RWPE2 (cell line): ENCODE measurements at regions not wholly inside any gene's neighbourhood (a gene's known extent, or its start where the extent isn't known, plus 50 kb on each side); places are given as distances from the start of the nearest gene placed in this dataset.
A peak's percentile ranks its signal among the peaks of the same experiment; 100 is the strongest.

Source experiments
- ATAC-seq: fragments of 200-7000 bp; cut with Tn5 transposase; 3 replicates; pipeline ENCODE4 v1.9.1; 2021; ENCODE audit warnings: low read depth
- DNase-seq: peaks from one replicate; pipeline ENCODE4 v3.0.0-alpha.2; 2020; ENCODE audit warnings: low spot score
- H3K27ac ChIP-seq: fragments of 450-650 bp; 2 replicates; pipeline ENCODE4 v1.5.1; 2017; ENCODE audit warnings: mild to moderate bottlenecking; ENCODE audit not compliant: poor library complexity, severe bottlenecking
- H3K27me3 ChIP-seq: fragments of 250-450 bp; sonication (Bioruptor Pico); 2 replicates; pipeline ENCODE4 v1.5.1; 2021; ENCODE audit warnings: mild to moderate bottlenecking, moderate library complexity; ENCODE audit not compliant: insufficient read depth, poor library complexity, severe bottlenecking
- H3K36me3 ChIP-seq: fragments of 250-450 bp; sonication (Bioruptor Pico); 2 replicates; pipeline ENCODE4 v1.5.1; 2020; ENCODE audit warnings: low read depth, mild to moderate bottlenecking, moderate library complexity
- H3K4me1 ChIP-seq: fragments of 250-450 bp; sonication (Bioruptor Pico); 2 replicates; pipeline ENCODE4 v1.5.1; 2021; ENCODE audit warnings: mild to moderate bottlenecking, moderate library complexity; ENCODE audit not compliant: insufficient read depth, poor library complexity, severe bottlenecking
- H3K4me3 ChIP-seq: fragments of 250-450 bp; sonication (Bioruptor Pico); 2 replicates; pipeline ENCODE4 v1.5.1; 2021; ENCODE audit warnings: mild to moderate bottlenecking, moderate library complexity; ENCODE audit not compliant: severe bottlenecking
- H3K9me3 ChIP-seq: fragments of 250-450 bp; sonication (Bioruptor Pico); 2 replicates; pipeline ENCODE4 v1.5.1; 2021; ENCODE audit warnings: mild to moderate bottlenecking, moderate library complexity; ENCODE audit not compliant: severe bottlenecking
- CTCF ChIP-seq: fragments of 450-650 bp; IDR thresholded peaks from one replicate; pipeline ENCODE4 v1.5.1; 2017; ENCODE audit warnings: mild to moderate bottlenecking, moderate library complexity; ENCODE audit not compliant: poor library complexity, severe bottlenecking

- DNase-seq = no peak
- Histone ChIP-seq H3K36me3 (no peaks in the 10 kb centered on the region), H3K4me3 (no peak overlapping the region), H3K9me3 (no peaks in the 10 kb centered on the region), H3K4me1 (no peaks in the 10 kb centered on the region), H3K27ac (no peak overlapping the region), H3K27me3 (no peaks in the 10 kb centered on the region)
- TF ChIP-seq CTCF = no peak
- ATAC-seq = no peak
These were observed 246.8 kb upstream of the NWD2 start for GRCh38 chr4:36997727-36998126.

GRCh38 chr4:37000281-37000680 is 244.3 kb upstream of the NWD2 start:
- H3K4me1 ChIP-seq = no peaks in the 10 kb centered on the region
- no peak for ATAC-seq
- H3K27ac ChIP-seq = no peak overlapping the region
- no peaks in the 10 kb centered on the region for H3K27me3 ChIP-seq
- TF ChIP-seq CTCF = no peak
- no peaks in the 10 kb centered on the region for H3K9me3 ChIP-seq
- no peaks in the 10 kb centered on the region for H3K36me3 ChIP-seq
- no peak overlapping the region for H3K4me3 ChIP-seq
- DNase-seq = no peak

GRCh38 chr4:37001688-37002436 is 242.7 kb upstream of the NWD2 start:
- Histone ChIP-seq H3K4me1 (no peaks in the 10 kb centered on the region), H3K9me3 (no peaks in the 10 kb centered on the region), H3K27ac (no peak overlapping the region), H3K4me3 (no peak overlapping the region), H3K36me3 (no peaks in the 10 kb centered on the region), H3K27me3 (no peaks in the 10 kb centered on the region)
- no peak for TF ChIP-seq CTCF
- DNase-seq (no peak), ATAC-seq (no peak)

GRCh38 chr4:37002625-37003024 is 241.9 kb upstream of the NWD2 start:
- Histone ChIP-seq H3K27me3 (no peaks in the 10 kb centered on the region), H3K36me3 (no peaks in the 10 kb centered on the region), H3K4me1 (no peaks in the 10 kb centered on the region), H3K27ac (no peak overlapping the region), H3K4me3 (no peak overlapping the region), H3K9me3 (no peaks in the 10 kb centered on the region)
- no peak for ATAC-seq
- no peak for TF ChIP-seq CTCF
- DNase-seq = no peak

- ATAC-seq = peak; percentile 91
- no peak overlapping the region for H3K27ac ChIP-seq
These were observed 236.3 kb upstream of the NWD2 start for GRCh38 chr4:37008199-37008598.

More at GRCh38 chr4:37008199-37008598, 236.3 kb upstream of the NWD2 start:
- Histone ChIP-seq H3K4me3 (no peak overlapping the region), H3K9me3 (no peaks in the 10 kb centered on the region), H3K36me3 (no peaks in the 10 kb centered on the region), H3K27me3 (no peaks in the 10 kb centered on the region), H3K4me1 (no peaks in the 10 kb centered on the region)
- DNase-seq = no peak
- no peak for TF ChIP-seq CTCF
